Endothelial cell of hepatic sinusoid (primary cell): ENCODE measurements at regions not wholly inside any gene's neighbourhood (a gene's known extent, or its start where the extent isn't known, plus 50 kb on each side); places are given as distances from the start of the nearest gene placed in this dataset.

Experiments
- in situ Hi-C: cut with HindIII; loops from 2 replicates; pipeline ENCODE4 v1.10.0; 2017; ENCODE audit warnings: low sequenced_read_pairs

GRCh38 chr22:49325531-49326395, 501.9 kb downstream of the BRD1 start:
- in situ Hi-C loops: no loop called here

GRCh38 chr22:49324527-49325491, 502.9 kb downstream of the BRD1 start:
- in situ Hi-C loops: no loop called here

GRCh38 chr22:49323751-49324415, 503.8 kb downstream of the BRD1 start:
- in situ Hi-C loops: no loop called here

- in situ Hi-C loops: no loop called here
Measured at GRCh38 chr22:49322861-49323622, 504.6 kb downstream of the BRD1 start.

GRCh38 chr22:49322231-49322630, 505.4 kb downstream of the BRD1 start:
- in situ Hi-C loops: no loop called here

GRCh38 chr22:49321477-49322055, 506.1 kb downstream of the BRD1 start:
- in situ Hi-C loops: no loop called here

GRCh38 chr22:49320714-49321476, 506.8 kb downstream of the BRD1 start:
- in situ Hi-C loops: no loop called here

- in situ Hi-C loops: no loop called here
Measured at GRCh38 chr22:49317369-49317768, 510.3 kb downstream of the BRD1 start.

- in situ Hi-C loops: no loop called here
Measured at GRCh38 chr22:49312601-49313000, 515.1 kb downstream of the BRD1 start.

GRCh38 chr22:49310354-49310753, 517.3 kb downstream of the BRD1 start:
- in situ Hi-C loops: no loop called here

GRCh38 chr22:49308300-49308699, 519.4 kb downstream of the BRD1 start:
- in situ Hi-C loops: no loop called here

- in situ Hi-C loops: no loop called here
Measured at GRCh38 chr22:49307870-49308269, 519.8 kb downstream of the BRD1 start.

- in situ Hi-C loops: no loop called here
Measured at GRCh38 chr22:49307481-49307830, 520.2 kb downstream of the BRD1 start.

GRCh38 chr22:49306632-49307480, 520.8 kb downstream of the BRD1 start:
- in situ Hi-C loops: no loop called here

- in situ Hi-C loops: no loop called here
Measured at GRCh38 chr22:49305966-49306631, 521.6 kb downstream of the BRD1 start.

- in situ Hi-C loops: no loop called here
Measured at GRCh38 chr22:49305214-49305965, 522.3 kb downstream of the BRD1 start.

- in situ Hi-C loops: no loop called here
Measured at GRCh38 chr22:49303781-49304461, 523.8 kb downstream of the BRD1 start.
